CD4-positive, alpha-beta T cell (primary cell): ENCODE measurements at regions not wholly inside any gene's neighbourhood (a gene's known extent, or its start where the extent isn't known, plus 50 kb on each side); places are given as distances from the start of the nearest gene placed in this dataset.

ENCODE experiments used
- ATAC-seq: fragments of 200-7000 bp; cut with Tn5 transposase; one replicate; pipeline ENCODE4 v1.10.0; 2022; ENCODE audit warnings: mild to moderate bottlenecking; ENCODE audit not compliant: poor library complexity
- CTCF ChIA-PET: fragments of 350-600 bp; sonication (Branson Sonifier 250); formaldehyde crosslinking; loops from one replicate; lab custom pipeline; 2021; ENCODE audit warnings: antibody characterized with exemption, inconsistent platforms; lab: Charles Lee
- POLR2A ChIA-PET: fragments of 350-600 bp; sonication (Branson Sonifier 250); formaldehyde crosslinking; loops from one replicate; lab custom pipeline; 2021; ENCODE audit warnings: antibody characterized with exemption, inconsistent platforms; lab: Charles Lee
- DNase-seq, 14 experiments: peaks; one replicate each; pipeline ENCODE4 v3.0.0-alpha.2; 2013 to 2020; ENCODE audit warnings: mixed read lengths in 2 of 14
- H3K27ac ChIP-seq, 2 donors: one replicate each; pipeline versions ENCODE4 v1.5.1 to v1.7.0; 2013; ENCODE audit warnings: low read length in 2 of 2, low read depth in 1 of 2, mild to moderate bottlenecking in 1 of 2
- H3K27me3 ChIP-seq, 2 experiments: 1 replicate in 1 of 2; 2 replicates in 1 of 2; pipeline versions ENCODE4 v1.6.1 to v1.7.0; 2013; ENCODE audit warnings: low read length in 2 of 2, control low read depth in 1 of 2, mild to moderate bottlenecking in 1 of 2, moderate library complexity in 1 of 2; ENCODE audit not compliant: insufficient read depth in 2 of 2, control insufficient read depth in 1 of 2
- H3K36me3 ChIP-seq: one replicate; pipeline ENCODE4 v1.6.1; 2013; ENCODE audit warnings: low read length, control low read depth; ENCODE audit not compliant: insufficient read depth
- H3K4me1 ChIP-seq: one replicate; pipeline ENCODE4 v1.6.1; 2013; ENCODE audit warnings: low read length, control low read depth; ENCODE audit not compliant: insufficient read depth
- H3K4me3 ChIP-seq: one replicate; pipeline ENCODE4 v1.5.1; 2013; ENCODE audit warnings: mild to moderate bottlenecking, low read length, moderate library complexity
- H3K9me3 ChIP-seq, 2 experiments: 1 replicate in 1 of 2; 2 replicates in 1 of 2; pipeline versions ENCODE4 v1.6.1 to v1.7.0; 2013; ENCODE audit warnings: low read length in 2 of 2, mild to moderate bottlenecking in 2 of 2, control low read depth in 1 of 2, moderate library complexity in 1 of 2; ENCODE audit not compliant: control insufficient read depth in 1 of 2, insufficient read depth in 1 of 2
- H3K27ac Mint-ChIP-seq: one replicate; pipeline ENCODE4 v1.8.0; 2020; ENCODE audit warnings: mixed read lengths
- H3K27me3 Mint-ChIP-seq: one replicate; pipeline ENCODE4 v1.8.0; 2021; ENCODE audit warnings: mixed read lengths
- H3K36me3 Mint-ChIP-seq: one replicate; pipeline ENCODE4 v1.8.0; 2021; ENCODE audit warnings: low read depth, mixed read lengths
- H3K4me1 Mint-ChIP-seq: one replicate; pipeline ENCODE4 v1.8.0; 2021; ENCODE audit warnings: low read depth, mixed read lengths
- H3K4me3 Mint-ChIP-seq: one replicate; pipeline ENCODE4 v1.8.0; 2020; ENCODE audit warnings: mild to moderate bottlenecking, mixed read lengths
- H3K9me3 Mint-ChIP-seq: one replicate; pipeline ENCODE4 v1.8.0; 2020; ENCODE audit warnings: mixed read lengths
- CTCF ChIP-seq: fragments of 200-600 bp; IDR thresholded peaks from one replicate; pipeline ENCODE4 v1.8.0; 2022; ENCODE audit warnings: antibody characterized with exemption, mild to moderate bottlenecking
- intact Hi-C, 2 experiments: fragments of 100-400 bp; cut with DNase I in 1 of 2; cut with micrococcal nuclease in 1 of 2; formaldehyde crosslinking; loops; one replicate each; pipeline versions ENCODE4 v1.15.1 to v1.9.0; 2023 to 2025; cut with DNase I, micrococcal nuclease

- intact Hi-C loops: no loop called here
- Histone ChIP-seq H3K36me3 (no peaks in the 10 kb centered on the region), H3K9me3 (no peaks in the 10 kb centered on the region), H3K27me3 (no peaks in the 10 kb centered on the region), H3K27ac (no peak overlapping the region), H3K4me3 (no peak overlapping the region), H3K4me1 (no peaks in the 10 kb centered on the region)
- TF ChIP-seq CTCF: no peak
- H3K27me3 Mint-ChIP-seq: peaks cover 5% of the 10 kb centered on the region
- no peaks in the 10 kb centered on the region for H3K9me3 Mint-ChIP-seq
- ChIA-PET CTCF (no interaction called here), POLR2A (no interaction called here)
- no peaks in the 10 kb centered on the region for H3K36me3 Mint-ChIP-seq
- ATAC-seq (no peak), DNase-seq (no peak)
- no peak overlapping the region for H3K27ac Mint-ChIP-seq
- no peak overlapping the region for H3K4me3 Mint-ChIP-seq
- H3K4me1 Mint-ChIP-seq: no peaks in the 10 kb centered on the region
Measured at GRCh38 chr3:30103186-30103585, 503.2 kb upstream of the TGFBR2 start.

DNA sequence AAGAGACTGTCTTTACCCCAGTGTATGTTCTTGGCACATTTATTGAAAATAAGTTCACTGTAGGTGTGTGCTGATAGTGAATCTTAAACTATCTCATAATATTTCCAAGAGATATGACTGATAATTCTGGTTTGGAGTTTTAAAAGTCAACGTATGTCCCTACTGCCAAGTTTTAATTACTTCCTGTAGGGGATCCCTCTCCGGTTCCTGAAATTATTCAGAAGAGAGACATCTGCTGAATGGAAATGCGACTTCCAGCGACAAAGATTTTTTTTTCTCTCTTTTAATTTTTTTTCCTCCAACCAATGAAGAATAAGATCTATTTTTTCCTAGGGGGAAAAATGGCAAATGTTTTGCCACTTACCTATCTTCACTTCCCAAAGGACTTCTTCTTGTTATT is 498.9 kb upstream of the TGFBR2 start:
- CTCF ChIA-PET: no interaction called here
- H3K27ac ChIP-seq: no peak overlapping the region
- ATAC-seq (no peak), DNase-seq (no peak)
- H3K4me1 Mint-ChIP-seq: no peaks in the 10 kb centered on the region
- POLR2A ChIA-PET: no interaction called here
- H3K9me3 ChIP-seq: no peaks in the 10 kb centered on the region
- intact Hi-C loops: no loop called here
- H3K27me3 ChIP-seq: no peaks in the 10 kb centered on the region
- no peaks in the 10 kb centered on the region for H3K9me3 Mint-ChIP-seq
- no peak for TF ChIP-seq CTCF
- H3K36me3 ChIP-seq: no peaks in the 10 kb centered on the region
- H3K4me1 ChIP-seq: no peaks in the 10 kb centered on the region
- H3K4me3 Mint-ChIP-seq: no peak overlapping the region
- no peak overlapping the region for H3K4me3 ChIP-seq
- H3K36me3 Mint-ChIP-seq: no peaks in the 10 kb centered on the region
- peaks cover 9% of the 10 kb centered on the region for H3K27me3 Mint-ChIP-seq
- H3K27ac Mint-ChIP-seq: no peak overlapping the region

- CTCF ChIA-PET: no interaction called here
- no peak overlapping the region for H3K27ac ChIP-seq
Measured at GRCh38 chr3:30112411-30112810, 494.0 kb upstream of the TGFBR2 start.

More at GRCh38 chr3:30112411-30112810, 494.0 kb upstream of the TGFBR2 start:
- no peaks in the 10 kb centered on the region for H3K36me3 Mint-ChIP-seq
- Histone ChIP-seq H3K36me3 (no peaks in the 10 kb centered on the region), H3K9me3 (no peaks in the 10 kb centered on the region), H3K27me3 (no peaks in the 10 kb centered on the region), H3K4me1 (no peaks in the 10 kb centered on the region), H3K4me3 (no peak overlapping the region)
- ATAC-seq: no peak
- peaks cover 5% of the 10 kb centered on the region for H3K27me3 Mint-ChIP-seq
- intact Hi-C loops: loop anchor here (2.0 to 10.0 kb wide), 5 partner anchors 85 to 638 kb away; partner anchors contain the start of gene TGFBR2 (in 1 of the 2)
- H3K4me3 Mint-ChIP-seq: no peak overlapping the region
- no peaks in the 10 kb centered on the region for H3K9me3 Mint-ChIP-seq
- TF ChIP-seq CTCF: no peak
- H3K4me1 Mint-ChIP-seq: peaks cover 7% of the 10 kb centered on the region
- POLR2A ChIA-PET: no interaction called here
- H3K27ac Mint-ChIP-seq: no peak overlapping the region
- DNase-seq: no peak
